ENCODE measurements at regions not wholly inside any gene's neighbourhood (a gene's known extent, or its start where the extent isn't known, plus 50 kb on each side); places are given as distances from the start of the nearest gene placed in this dataset.

GRCh38 chr5:98474782-98475181 is 298.7 kb upstream of the RGMB start:
- TF ChIP-seq POLR2A (IDR thresholded peaks at IDR 0.05) (no peak), POLR2AphosphoS5 (IDR thresholded peaks at IDR 0.05; ENCODE audit: insufficient read depth in 1 of 2, low read depth in 1 of 2) (no peak)
